ENCODE measurements at regions not wholly inside any gene's neighbourhood (a gene's known extent, or its start where the extent isn't known, plus 50 kb on each side); places are given as distances from the start of the nearest gene placed in this dataset.
A peak's percentile ranks its signal among the peaks of the same experiment; 100 is the strongest.

DNA sequence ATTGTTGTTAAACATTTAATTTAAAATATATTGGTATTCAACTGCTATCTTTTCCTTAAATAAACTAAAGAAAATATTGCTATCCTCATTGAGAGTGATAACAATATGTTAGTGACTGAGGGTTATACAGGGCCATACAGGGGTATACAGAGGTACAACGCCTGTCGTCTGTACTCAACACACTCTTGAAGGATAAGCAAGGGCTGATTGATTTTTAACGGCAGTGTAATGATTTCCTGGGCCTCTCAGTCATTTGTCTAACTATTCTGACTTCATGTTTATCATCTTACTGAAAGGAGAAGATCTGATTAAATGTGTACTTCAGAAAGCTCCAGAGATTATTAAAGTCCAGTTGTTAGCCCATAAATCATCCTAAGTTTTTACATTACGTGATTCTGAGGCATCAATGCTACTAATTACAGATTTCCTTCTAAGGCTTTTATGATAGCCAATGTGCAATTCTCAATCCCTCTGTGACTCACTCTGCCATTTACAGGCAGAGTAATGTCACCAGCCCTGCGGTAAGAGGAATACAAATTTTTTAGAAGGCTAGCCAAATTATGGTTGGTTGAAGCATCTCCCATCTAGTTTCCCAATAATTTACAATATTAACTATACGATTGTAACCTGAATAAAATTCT is 893.0 kb upstream of the CHAC2 start:
- H3K27ac ChIP-seq: no peak overlapping the region
- 51% methylated on average over 6 of the region's 6 CpGs for WGBS (ENCODE audit: missing lambda C conversion rate)
- ChIA-PET CTCF (interaction anchor here (1.3 kb wide), 1 partner anchor 9 kb away, joined by 5 read pairs; no protein-coding TSS in a partner anchor), POLR2A (no interaction called here)
- no peak overlapping the region for H3K4me3 ChIP-seq
- H3K9me3 ChIP-seq: peaks cover 5% of the 10 kb centered on the region; the same call in 1 of the 3 replicates
- H3K4me1 ChIP-seq: peaks cover 22% of the 10 kb centered on the region
- ATAC-seq: no peak
- no peak for FAIRE-seq
- H3K4me2 ChIP-seq: no peak overlapping the region
- TF ChIP-seq POLR2AphosphoS2 (conservative IDR thresholded peaks at IDR 0.05; ENCODE audit: low read length): no peak
- TF ChIP-seq TP53 (CRISPR knock-in tag; IDR thresholded peaks at IDR 0.05): no peak
- TF ChIP-seq, protein P1, sequence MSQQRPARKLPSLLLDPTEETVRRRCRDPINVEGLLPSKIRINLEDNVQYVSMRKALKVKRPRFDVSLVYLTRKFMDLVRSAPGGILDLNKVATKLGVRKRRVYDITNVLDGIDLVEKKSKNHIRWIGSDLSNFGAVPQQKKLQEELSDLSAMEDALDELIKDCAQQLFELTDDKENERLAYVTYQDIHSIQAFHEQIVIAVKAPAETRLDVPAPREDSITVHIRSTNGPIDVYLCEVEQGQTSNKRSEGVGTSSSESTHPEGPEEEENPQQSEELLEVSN (IDR thresholded peaks at IDR 0.05; ENCODE audit: borderline replicate concordance, low read depth): no peak
- TF ChIP-seq HEYL (CRISPR knock-in tag; IDR thresholded peaks at IDR 0.05): no peak
- TF ChIP-seq ZFP36 (IDR thresholded peaks at IDR 0.05; ENCODE audit: borderline replicate concordance, partially characterized antibody): no peak
- TF ChIP-seq KDM5A (IDR thresholded peaks at IDR 0.05): no peak
- TF ChIP-seq NFE2L2 (conservative IDR thresholded peaks at IDR 0.05; ENCODE audit: low read length): no peak
- TF ChIP-seq RCOR1 (IDR thresholded peaks at IDR 0.05; ENCODE audit: low read depth, low read length): no peak
- TF ChIP-seq, protein P2, sequence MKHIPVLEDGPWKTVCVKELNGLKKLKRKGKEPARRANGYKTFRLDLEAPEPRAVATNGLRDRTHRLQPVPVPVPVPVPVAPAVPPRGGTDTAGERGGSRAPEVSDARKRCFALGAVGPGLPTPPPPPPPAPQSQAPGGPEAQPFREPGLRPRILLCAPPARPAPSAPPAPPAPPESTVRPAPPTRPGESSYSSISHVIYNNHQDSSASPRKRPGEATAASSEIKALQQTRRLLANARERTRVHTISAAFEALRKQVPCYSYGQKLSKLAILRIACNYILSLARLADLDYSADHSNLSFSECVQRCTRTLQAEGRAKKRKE (CRISPR knock-in tag; IDR thresholded peaks at IDR 0.05; ENCODE audit: low read depth): no peak
- TF ChIP-seq, protein P3, sequence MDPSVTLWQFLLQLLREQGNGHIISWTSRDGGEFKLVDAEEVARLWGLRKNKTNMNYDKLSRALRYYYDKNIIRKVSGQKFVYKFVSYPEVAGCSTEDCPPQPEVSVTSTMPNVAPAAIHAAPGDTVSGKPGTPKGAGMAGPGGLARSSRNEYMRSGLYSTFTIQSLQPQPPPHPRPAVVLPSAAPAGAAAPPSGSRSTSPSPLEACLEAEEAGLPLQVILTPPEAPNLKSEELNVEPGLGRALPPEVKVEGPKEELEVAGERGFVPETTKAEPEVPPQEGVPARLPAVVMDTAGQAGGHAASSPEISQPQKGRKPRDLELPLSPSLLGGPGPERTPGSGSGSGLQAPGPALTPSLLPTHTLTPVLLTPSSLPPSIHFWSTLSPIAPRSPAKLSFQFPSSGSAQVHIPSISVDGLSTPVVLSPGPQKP (IDR thresholded peaks at IDR 0.05; ENCODE audit: low read depth, low read length): no peak
- TF ChIP-seq JUN (IDR thresholded peaks at IDR 0.05): no peak
- no peak for TF ChIP-seq RAD21 (conservative IDR thresholded peaks at IDR 0.05 in 1 of 2, IDR thresholded peaks at IDR 0.05 in 1 of 2)
- TF ChIP-seq SMC3 (IDR thresholded peaks at IDR 0.05): no peak
- TF ChIP-seq PHF8 (IDR thresholded peaks at IDR 0.05; ENCODE audit: borderline replicate concordance, low read depth): no peak
- TF ChIP-seq, protein P4, sequence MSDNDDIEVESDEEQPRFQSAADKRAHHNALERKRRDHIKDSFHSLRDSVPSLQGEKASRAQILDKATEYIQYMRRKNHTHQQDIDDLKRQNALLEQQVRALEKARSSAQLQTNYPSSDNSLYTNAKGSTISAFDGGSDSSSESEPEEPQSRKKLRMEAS (IDR thresholded peaks at IDR 0.05): no peak
- TF ChIP-seq, protein P5, sequence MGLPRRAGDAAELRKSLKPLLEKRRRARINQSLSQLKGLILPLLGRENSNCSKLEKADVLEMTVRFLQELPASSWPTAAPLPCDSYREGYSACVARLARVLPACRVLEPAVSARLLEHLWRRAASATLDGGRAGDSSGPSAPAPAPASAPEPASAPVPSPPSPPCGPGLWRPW (IDR thresholded peaks at IDR 0.05): no peak
- no peak for TF ChIP-seq CBX8 (IDR thresholded peaks at IDR 0.05)
- TF ChIP-seq HDAC2 (IDR thresholded peaks at IDR 0.05): no peak
- no peak for DNase-seq (ENCODE audit: low read depth in 1 of 2, low spot score in 1 of 2)

DNA sequence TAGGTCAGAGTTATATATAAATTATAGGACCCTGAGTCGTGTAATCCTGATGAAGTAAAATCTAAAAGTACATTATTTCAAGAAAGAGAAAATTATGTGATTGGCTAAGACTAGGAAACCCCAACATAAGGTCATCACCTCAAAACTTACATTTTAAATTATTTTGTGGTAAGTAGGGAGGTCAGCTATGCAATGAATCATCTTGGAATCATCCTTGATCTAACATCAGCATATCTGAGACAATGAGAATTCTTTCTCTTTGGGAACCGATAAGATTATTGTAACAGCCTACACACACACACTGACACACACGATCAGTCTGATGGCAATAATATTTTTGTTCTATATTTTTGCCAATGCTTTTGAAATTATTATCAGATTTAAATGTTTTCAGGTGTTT is 904.8 kb upstream of the CHAC2 start:
- 36% methylated on average over 3 of the region's 3 CpGs for WGBS (ENCODE audit: missing lambda C conversion rate)
- FAIRE-seq (peak; percentile 54), ATAC-seq (peak in 1 of 2 experiments; percentile 66; a peak in 3 of 6 replicates), DNase-seq (ENCODE audit: low read depth in 1 of 2, low spot score in 1 of 2) (peak in 1 of 2 experiments; percentile 41)
- TF ChIP-seq JUNB (IDR thresholded peaks at IDR 0.05) (peak; percentile 62), EP300 (IDR thresholded peaks at IDR 0.05) (peak in 1 of 2 experiments; percentile 15; a peak in 1 of 5 replicates), ESRRA (IDR thresholded peaks at IDR 0.05; ENCODE audit: borderline replicate concordance, low read length) (no peak), RFX5 (IDR thresholded peaks at IDR 0.05) (no peak), FOSL2 (IDR thresholded peaks at IDR 0.05) (0 out of 2 replicates have a peak, but pooled peaks have one; percentile 30), FOSL2 (CRISPR knock-in tag; IDR thresholded peaks at IDR 0.05) (peak; percentile 7; the same call in 1 of the 2 replicates), BHLHE40 (IDR thresholded peaks at IDR 0.05; ENCODE audit: low read depth, low read length) (no peak), NFE2L2 (conservative IDR thresholded peaks at IDR 0.05; ENCODE audit: low read length) (no peak), GATA3 (IDR thresholded peaks at IDR 0.05; ENCODE audit: borderline replicate concordance) (peak; percentile 59; the same call in 1 of the 2 replicates), CEBPB (IDR thresholded peaks at IDR 0.05) (peak; percentile 14 to 29; a peak in 2 of 4 replicates)
- TF ChIP-seq, protein P1 (IDR thresholded peaks at IDR 0.05; ENCODE audit: borderline replicate concordance, low read depth): no peak
- Histone ChIP-seq H3K4me2 (peak overlapping the region; percentile 48), H3K4me1 (peaks cover 34% of the 10 kb centered on the region; the same call in 2 of the 3 replicates), H3K27ac (peak overlapping the region in 1 of 2 experiments; percentile 39; a peak in 1 of 6 replicates), H3K4me3 (no peak overlapping the region), H3K9me3 (no peaks in the 10 kb centered on the region)
- CTCF ChIA-PET: no interaction called here
- POLR2A ChIA-PET: no interaction called here

Data from A549 (cell line).